ENCODE measurements at regions not wholly inside any gene's neighbourhood (a gene's known extent, or its start where the extent isn't known, plus 50 kb on each side); places are given as distances from the start of the nearest gene placed in this dataset.

DNA sequence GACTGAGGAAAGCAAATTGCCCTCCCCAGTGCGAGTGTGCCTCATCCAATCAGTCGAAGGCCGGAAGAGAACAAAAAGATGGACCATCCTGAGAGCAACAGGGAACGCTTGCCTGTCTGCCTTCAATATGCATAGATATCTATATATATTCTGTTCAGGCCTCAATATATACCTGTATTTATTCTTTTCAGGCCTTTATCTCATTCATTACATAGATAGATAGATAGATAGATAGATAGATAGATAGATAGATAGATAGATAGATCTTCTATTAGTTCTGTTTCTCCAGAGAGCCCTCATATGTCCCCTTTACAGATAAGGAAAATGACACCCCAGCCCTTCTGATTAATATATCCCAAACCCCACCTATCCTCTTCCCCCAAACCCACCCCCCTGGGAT is 55.1 kb upstream of the LMO2 start:
- TF ChIP-seq ELF4 (IDR thresholded peaks at IDR 0.05) (no peak), CTBP1 (IDR thresholded peaks at IDR 0.05; ENCODE audit: borderline replicate concordance) (no peak), LEF1 (IDR thresholded peaks at IDR 0.05; ENCODE audit: borderline replicate concordance) (no peak), FOXA1 (IDR thresholded peaks at IDR 0.05) (no peak), SUZ12 (IDR thresholded peaks at IDR 0.05) (no peak), ZNF384 (IDR thresholded peaks at IDR 0.05) (no peak)
- TF ChIP-seq, protein P1, sequence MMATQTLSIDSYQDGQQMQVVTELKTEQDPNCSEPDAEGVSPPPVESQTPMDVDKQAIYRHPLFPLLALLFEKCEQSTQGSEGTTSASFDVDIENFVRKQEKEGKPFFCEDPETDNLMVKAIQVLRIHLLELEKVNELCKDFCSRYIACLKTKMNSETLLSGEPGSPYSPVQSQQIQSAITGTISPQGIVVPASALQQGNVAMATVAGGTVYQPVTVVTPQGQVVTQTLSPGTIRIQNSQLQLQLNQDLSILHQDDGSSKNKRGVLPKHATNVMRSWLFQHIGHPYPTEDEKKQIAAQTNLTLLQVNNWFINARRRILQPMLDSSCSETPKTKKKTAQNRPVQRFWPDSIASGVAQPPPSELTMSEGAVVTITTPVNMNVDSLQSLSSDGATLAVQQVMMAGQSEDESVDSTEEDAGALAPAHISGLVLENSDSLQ (IDR thresholded peaks at IDR 0.05): no peak
- CTCF ChIA-PET: interaction anchor here (0.6 kb wide), 1 partner anchor 120 kb away, joined by 3 read pairs; no protein-coding TSS in a partner anchor
- POLR2A ChIA-PET: no interaction called here
- no peak for DNase-seq (ENCODE audit: extremely low spot score)

DNA sequence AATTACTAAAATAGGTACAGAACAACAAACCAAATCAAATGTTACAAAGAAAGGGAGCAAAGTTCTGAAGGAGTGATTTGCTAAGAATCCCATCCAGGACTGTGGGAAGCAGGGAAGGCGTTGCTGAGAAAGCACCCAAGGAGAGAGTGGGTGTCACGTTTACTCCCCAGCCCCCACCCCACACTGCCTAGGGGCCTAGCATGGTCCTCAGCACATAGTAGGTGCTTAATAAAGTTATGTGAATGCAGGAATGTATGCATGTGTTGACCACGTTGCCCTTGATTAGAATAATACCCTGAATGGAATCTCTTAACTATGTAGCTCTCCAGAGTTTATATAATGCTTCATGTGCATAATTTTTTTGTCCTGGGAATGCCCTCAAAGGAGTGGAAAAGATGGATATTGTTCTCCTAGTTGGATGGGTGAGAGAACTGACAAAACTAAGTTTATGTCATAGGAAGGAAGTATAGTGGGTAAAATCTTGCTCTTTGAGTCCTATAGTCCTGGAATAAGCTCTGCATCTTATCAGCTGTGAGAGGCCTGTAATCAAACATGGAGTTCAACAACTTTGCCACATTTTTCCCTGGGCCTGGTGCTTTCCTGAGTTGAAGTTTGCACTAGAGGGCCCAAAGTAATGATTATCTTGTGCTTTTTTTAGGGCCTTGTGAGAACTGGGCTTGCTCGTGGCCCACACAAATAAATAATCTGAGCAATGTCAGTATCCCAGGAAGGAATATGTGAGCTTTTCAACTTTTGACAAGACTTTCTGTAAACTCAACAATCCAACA is 53.8 kb upstream of the LMO2 start:
- CTCF ChIA-PET: interaction anchor here (0.6 kb wide), 1 partner anchor 21 kb away, joined by 3 read pairs; no protein-coding TSS in a partner anchor
- DNase-seq (ENCODE audit: extremely low spot score): no peak
- TF ChIP-seq BHLHE40 (IDR thresholded peaks at IDR 0.05; ENCODE audit: borderline replicate concordance): no peak
- TF ChIP-seq CTBP1 (IDR thresholded peaks at IDR 0.05; ENCODE audit: borderline replicate concordance): no peak
- TF ChIP-seq ARNT (IDR thresholded peaks at IDR 0.05): no peak
- TF ChIP-seq L3MBTL2 (conservative IDR thresholded peaks at IDR 0.05): no peak
- no peak for TF ChIP-seq FOXA1 (IDR thresholded peaks at IDR 0.05)
- TF ChIP-seq, protein P1 (IDR thresholded peaks at IDR 0.05): no peak
- POLR2A ChIA-PET: no interaction called here

DNA sequence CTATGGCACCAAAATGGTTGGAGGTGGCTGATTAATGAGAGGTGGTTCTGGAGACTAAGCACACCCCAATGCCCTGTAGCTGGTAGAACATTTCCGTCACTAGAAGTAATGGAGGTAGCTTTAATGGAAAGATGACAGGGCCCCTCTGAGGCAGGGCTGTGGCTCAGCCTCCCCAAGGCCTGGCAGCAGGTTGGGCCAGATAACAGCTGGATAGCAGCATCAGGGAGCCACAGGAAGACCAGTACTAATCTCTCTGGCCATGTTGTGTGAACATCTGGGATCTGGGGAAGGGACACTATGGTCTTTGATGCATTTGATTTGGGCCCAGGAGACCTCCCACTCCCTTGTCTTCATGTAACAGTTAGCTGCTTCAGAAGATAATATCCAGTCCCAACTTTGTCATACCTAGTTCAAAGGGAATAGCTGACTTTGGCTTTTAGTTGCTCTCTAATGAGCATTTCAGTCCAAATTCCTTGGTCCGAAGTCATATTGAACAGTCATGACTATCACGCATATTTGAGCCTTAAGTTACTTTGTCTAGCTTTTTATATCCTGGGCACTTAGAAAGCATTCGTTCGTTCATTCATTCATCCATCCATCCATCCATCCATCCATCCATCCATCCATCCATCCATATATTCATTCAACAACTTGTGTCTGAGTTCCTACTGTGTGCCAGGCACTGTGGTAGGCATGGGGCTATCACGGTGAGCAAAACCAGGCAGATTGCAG is 53.0 kb upstream of the LMO2 start:
- CTCF ChIA-PET: no interaction called here
- TF ChIP-seq ARNT (IDR thresholded peaks at IDR 0.05) (no peak), CTBP1 (IDR thresholded peaks at IDR 0.05; ENCODE audit: borderline replicate concordance) (no peak), LEF1 (IDR thresholded peaks at IDR 0.05; ENCODE audit: borderline replicate concordance) (no peak), ZNF384 (IDR thresholded peaks at IDR 0.05) (no peak), FOXK2 (IDR thresholded peaks at IDR 0.05) (no peak), ELF4 (IDR thresholded peaks at IDR 0.05) (no peak), FOXM1 (IDR thresholded peaks at IDR 0.05; ENCODE audit: borderline replicate concordance) (no peak), BHLHE40 (IDR thresholded peaks at IDR 0.05; ENCODE audit: borderline replicate concordance) (no peak), TARDBP (IDR thresholded peaks at IDR 0.05) (no peak), HDGF (IDR thresholded peaks at IDR 0.05; ENCODE audit: borderline replicate concordance) (no peak), L3MBTL2 (conservative IDR thresholded peaks at IDR 0.05) (no peak), NFRKB (IDR thresholded peaks at IDR 0.05) (no peak), SP1 (IDR thresholded peaks at IDR 0.05) (no peak)
- TF ChIP-seq, protein P1 (IDR thresholded peaks at IDR 0.05): no peak
- POLR2A ChIA-PET: no interaction called here
- no peak for DNase-seq (ENCODE audit: extremely low spot score)

DNA sequence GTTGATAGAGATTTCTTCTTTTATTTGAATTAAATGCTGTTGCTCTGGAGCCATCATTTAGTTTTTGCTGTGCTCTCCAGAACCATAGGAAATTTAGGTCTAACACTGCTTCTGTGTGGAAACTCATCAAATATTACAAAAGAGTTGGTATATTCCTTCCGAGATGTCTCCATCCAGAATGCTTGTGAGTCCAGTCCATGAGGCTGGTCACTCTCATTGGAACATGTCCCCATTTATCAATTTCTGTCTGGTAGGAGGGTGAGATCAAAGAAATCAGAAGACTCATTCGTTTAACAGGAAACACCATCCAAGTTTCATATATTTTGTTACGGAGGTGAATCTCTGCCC is 52.4 kb upstream of the LMO2 start:
- ChIA-PET POLR2A (no interaction called here), CTCF (no interaction called here)
- TF ChIP-seq TARDBP (IDR thresholded peaks at IDR 0.05) (no peak), LEF1 (IDR thresholded peaks at IDR 0.05; ENCODE audit: borderline replicate concordance) (no peak), HDGF (IDR thresholded peaks at IDR 0.05; ENCODE audit: borderline replicate concordance) (no peak), SUZ12 (IDR thresholded peaks at IDR 0.05) (no peak), L3MBTL2 (conservative IDR thresholded peaks at IDR 0.05) (no peak), BHLHE40 (IDR thresholded peaks at IDR 0.05; ENCODE audit: borderline replicate concordance) (no peak), NFRKB (IDR thresholded peaks at IDR 0.05) (no peak), SP1 (IDR thresholded peaks at IDR 0.05) (no peak), CTBP1 (IDR thresholded peaks at IDR 0.05; ENCODE audit: borderline replicate concordance) (no peak), ARNT (IDR thresholded peaks at IDR 0.05) (no peak), FOXA1 (IDR thresholded peaks at IDR 0.05) (no peak), ZNF384 (IDR thresholded peaks at IDR 0.05) (no peak), FOXM1 (IDR thresholded peaks at IDR 0.05; ENCODE audit: borderline replicate concordance) (no peak), ELF4 (IDR thresholded peaks at IDR 0.05) (no peak)
- TF ChIP-seq, protein P1 (IDR thresholded peaks at IDR 0.05): no peak
- no peak for DNase-seq (ENCODE audit: extremely low spot score)

DNA sequence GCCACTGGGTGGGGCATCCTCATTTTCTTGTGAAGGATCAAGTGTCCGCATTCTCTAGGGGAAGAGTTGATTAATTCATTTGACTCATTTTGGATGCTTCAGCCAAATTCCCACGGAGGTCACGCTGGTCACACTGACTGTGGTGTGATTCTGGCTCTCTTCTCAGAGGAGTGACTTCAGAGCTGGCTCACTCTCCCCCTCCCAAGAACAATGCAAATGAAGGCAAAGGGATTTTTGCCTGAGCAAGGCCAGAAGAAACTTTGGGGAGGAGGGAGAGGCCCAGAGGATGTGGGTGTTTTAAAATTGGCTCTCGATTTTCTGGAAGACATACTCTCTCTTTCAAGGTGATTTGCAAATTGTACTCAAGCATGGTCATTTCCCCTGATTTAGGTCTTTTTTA is 51.1 kb upstream of the LMO2 start:
- CTCF ChIA-PET: no interaction called here

More for the DNA sequence above, 51.1 kb upstream of the LMO2 start:
- DNase-seq (ENCODE audit: extremely low spot score): no peak
- TF ChIP-seq ZNF384 (IDR thresholded peaks at IDR 0.05) (no peak), FOXK2 (IDR thresholded peaks at IDR 0.05) (no peak), NFRKB (IDR thresholded peaks at IDR 0.05) (no peak), ELF4 (IDR thresholded peaks at IDR 0.05) (no peak)
- POLR2A ChIA-PET: no interaction called here

Measured in HEK293T (cell line).